ENCODE measurements at regions not wholly inside any gene's neighbourhood (a gene's known extent, or its start where the extent isn't known, plus 50 kb on each side); places are given as distances from the start of the nearest gene placed in this dataset.

DNA sequence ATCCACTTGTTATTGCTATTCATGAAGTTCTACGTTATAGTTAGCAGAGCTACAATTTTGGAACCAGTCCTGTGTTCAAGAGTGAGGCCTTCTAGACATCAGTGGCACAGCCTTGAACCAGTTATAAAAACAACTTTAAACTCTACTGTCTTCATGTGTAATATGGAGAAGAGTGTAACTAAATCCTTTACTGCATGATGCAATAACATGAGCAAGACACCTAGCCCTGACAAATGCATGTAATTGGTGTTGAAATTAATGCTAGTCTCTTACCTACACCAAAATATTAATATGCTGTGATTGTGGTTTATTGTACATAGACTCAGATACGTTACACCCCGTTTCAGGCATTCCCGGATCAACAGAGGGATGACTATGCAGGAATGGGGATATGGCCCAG, 654.6 kb downstream of the IRX1 start:
- TF ChIP-seq, protein P1, sequence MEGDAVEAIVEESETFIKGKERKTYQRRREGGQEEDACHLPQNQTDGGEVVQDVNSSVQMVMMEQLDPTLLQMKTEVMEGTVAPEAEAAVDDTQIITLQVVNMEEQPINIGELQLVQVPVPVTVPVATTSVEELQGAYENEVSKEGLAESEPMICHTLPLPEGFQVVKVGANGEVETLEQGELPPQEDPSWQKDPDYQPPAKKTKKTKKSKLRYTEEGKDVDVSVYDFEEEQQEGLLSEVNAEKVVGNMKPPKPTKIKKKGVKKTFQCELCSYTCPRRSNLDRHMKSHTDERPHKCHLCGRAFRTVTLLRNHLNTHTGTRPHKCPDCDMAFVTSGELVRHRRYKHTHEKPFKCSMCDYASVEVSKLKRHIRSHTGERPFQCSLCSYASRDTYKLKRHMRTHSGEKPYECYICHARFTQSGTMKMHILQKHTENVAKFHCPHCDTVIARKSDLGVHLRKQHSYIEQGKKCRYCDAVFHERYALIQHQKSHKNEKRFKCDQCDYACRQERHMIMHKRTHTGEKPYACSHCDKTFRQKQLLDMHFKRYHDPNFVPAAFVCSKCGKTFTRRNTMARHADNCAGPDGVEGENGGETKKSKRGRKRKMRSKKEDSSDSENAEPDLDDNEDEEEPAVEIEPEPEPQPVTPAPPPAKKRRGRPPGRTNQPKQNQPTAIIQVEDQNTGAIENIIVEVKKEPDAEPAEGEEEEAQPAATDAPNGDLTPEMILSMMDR (IDR thresholded peaks at IDR 0.05; ENCODE audit: control insufficient read depth, insufficient read depth, low read depth, low read length, missing control alignments), result no peak

DNA sequence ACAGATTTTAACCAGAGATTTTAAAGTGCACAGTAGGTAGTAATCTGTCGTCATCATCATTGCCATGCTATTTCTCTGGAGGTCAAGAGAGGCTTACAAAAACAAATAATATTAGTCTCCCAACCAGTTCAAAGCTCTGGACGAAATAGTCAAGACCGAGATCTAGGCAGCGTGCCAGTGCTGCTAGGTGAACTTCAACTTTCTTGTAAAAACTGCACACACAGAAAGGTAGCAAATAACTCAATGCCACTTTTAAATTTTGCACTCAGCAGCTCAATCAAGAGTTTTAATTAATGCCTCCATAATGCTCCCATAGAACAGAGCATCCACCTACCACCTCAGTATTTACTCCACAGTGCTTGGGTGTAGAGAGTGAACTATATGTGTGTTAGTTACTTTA, 656.8 kb downstream of the IRX1 start:
- TF ChIP-seq, protein P1 (IDR thresholded peaks at IDR 0.05; ENCODE audit: control insufficient read depth, insufficient read depth, low read depth, low read length, missing control alignments), result no peak
- no peak for DNase-seq (ENCODE audit: low read depth)
- H3K4me3 ChIP-seq (ENCODE audit: control insufficient read depth, low read depth, low read length), result no peak overlapping the region

More for the DNA sequence above, 654.6 kb downstream of the IRX1 start:
- no peak overlapping the region for H3K4me3 ChIP-seq (ENCODE audit: control insufficient read depth, low read depth, low read length)
- no peak for DNase-seq (ENCODE audit: low read depth)

DNA sequence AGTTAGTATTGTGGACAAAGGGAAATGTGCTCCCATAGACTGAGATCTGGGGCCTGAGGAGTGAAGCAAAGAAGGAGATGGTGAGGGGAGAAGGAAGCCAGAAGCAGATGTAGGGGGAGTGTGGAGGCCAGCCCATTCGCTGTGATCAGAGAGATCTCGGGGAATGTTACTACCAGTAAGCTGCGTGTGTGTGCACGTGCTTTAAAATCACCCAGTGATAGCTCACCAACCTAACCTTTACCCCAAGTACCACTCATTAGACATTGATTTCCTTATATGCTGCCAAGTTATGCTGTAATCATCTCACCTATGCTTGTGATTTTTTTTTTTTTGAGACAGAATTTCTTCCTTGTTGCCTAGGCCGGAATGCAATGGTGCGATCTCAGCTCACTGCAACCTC, 659.1 kb downstream of the IRX1 start:
- H3K4me3 ChIP-seq (ENCODE audit: control insufficient read depth, low read depth, low read length), result no peak overlapping the region
- TF ChIP-seq, protein P1 (IDR thresholded peaks at IDR 0.05; ENCODE audit: control insufficient read depth, insufficient read depth, low read depth, low read length, missing control alignments), result no peak
- no peak for DNase-seq (ENCODE audit: low read depth)

DNA sequence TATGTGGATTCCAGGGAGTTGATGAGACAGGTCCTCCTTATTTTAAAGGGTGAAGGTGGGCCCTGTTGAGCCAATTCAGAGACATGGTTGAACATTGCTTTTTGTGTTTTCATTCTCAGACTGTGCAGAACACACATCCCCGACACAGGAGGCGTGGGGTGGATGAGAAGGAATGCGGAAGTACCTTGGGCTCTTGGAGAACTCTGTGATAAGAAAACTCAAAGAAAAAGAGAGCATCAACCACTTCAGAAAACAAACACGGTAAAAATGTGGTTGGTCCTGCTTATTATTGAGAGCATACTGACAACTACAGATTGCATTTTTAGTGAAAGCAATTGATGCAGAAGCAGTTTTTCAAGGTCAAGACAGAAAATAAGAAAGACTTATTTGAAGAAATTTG, 659.8 kb downstream of the IRX1 start:
- H3K4me3 ChIP-seq (ENCODE audit: control insufficient read depth, low read depth, low read length), result no peak overlapping the region
- no peak for DNase-seq (ENCODE audit: low read depth)
- TF ChIP-seq, protein P1 (IDR thresholded peaks at IDR 0.05; ENCODE audit: control insufficient read depth, insufficient read depth, low read depth, low read length, missing control alignments), result no peak

DNA sequence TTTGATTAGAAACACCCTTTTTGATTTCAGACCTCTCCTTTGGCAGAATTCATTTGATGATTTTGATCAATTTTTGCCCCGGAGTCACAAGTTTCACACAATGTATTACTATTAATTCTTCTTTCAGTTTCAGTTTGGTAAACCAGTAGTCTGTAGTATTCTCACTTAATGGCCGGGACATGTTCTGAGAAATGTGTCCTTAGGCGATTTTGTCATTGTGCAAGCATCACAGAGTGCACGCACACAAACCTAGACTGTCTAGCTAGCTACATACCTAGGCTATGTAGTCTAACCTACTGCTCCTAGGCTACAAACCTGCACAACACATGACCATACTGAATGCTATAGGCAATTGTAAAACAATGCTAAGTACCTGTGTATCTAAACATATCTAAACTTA, 662.5 kb downstream of the IRX1 start:
- no peak overlapping the region for H3K4me3 ChIP-seq (ENCODE audit: control insufficient read depth, low read depth, low read length)
- DNase-seq (ENCODE audit: low read depth), result no peak
- TF ChIP-seq, protein P1 (IDR thresholded peaks at IDR 0.05; ENCODE audit: control insufficient read depth, insufficient read depth, low read depth, low read length, missing control alignments), result no peak

DNA sequence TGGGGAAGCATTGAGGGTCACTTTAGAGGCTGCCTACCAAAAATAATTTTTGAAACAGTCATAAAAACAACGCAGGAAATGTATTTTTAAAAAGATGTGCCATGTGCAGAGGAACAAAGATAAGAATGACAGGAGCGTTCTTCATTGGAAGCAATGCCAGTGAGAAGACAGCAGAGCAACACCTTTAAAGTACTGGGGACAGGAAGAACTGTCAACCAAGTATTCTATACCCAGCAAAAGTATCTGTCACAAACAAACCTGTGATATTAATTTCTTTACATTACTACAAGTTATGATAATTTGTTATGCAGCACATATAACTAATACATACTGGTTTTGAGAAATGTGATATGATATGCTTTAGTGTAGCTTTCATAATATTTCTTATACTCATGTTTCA, 675.6 kb downstream of the IRX1 start:
- DNase-seq (ENCODE audit: low read depth), result no peak
- TF ChIP-seq, protein P1 (IDR thresholded peaks at IDR 0.05; ENCODE audit: control insufficient read depth, insufficient read depth, low read depth, low read length, missing control alignments), result no peak
- no peak overlapping the region for H3K4me3 ChIP-seq (ENCODE audit: control insufficient read depth, low read depth, low read length)

DNA sequence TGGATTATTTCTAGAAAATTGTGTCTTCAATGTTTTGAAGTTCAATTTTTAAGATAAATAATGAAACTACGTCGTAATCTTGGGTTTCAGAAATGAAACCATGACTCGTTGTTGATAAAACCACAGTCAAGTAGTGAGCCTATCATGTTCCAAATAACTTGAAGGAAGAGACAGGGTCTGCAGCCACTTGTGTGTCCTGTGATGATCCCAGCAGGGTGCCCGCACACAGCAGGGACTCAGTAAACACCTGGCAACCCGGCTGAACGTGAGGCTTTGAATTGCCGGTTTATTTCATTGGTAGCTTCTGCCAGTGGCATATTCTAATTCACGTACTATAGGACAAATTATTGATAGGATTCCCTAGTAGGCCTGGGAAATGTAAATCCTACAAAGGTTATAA, 679.6 kb downstream of the IRX1 start:
- DNase-seq (ENCODE audit: low read depth), result no peak
- H3K4me3 ChIP-seq (ENCODE audit: control insufficient read depth, low read depth, low read length), result no peak overlapping the region
- TF ChIP-seq, protein P1 (IDR thresholded peaks at IDR 0.05; ENCODE audit: control insufficient read depth, insufficient read depth, low read depth, low read length, missing control alignments), result no peak

All from AG09309 (cell line).